MG63 (cell line): ENCODE measurements at regions not wholly inside any gene's neighbourhood (a gene's known extent, or its start where the extent isn't known, plus 50 kb on each side); places are given as distances from the start of the nearest gene placed in this dataset.
"Not testable (repeated sequence)": the region's sequence is repeated elsewhere in the genome, so short reads cannot be mapped to it uniquely, and the experiment has no call there.

Experiments
- DNase-seq: peaks from one replicate; pipeline ENCODE4 v3.0.0-alpha.2; 2020
- H3K27me3 ChIP-seq: fragments of 250-450 bp; sonication (Bioruptor Pico); 2 replicates; pipeline ENCODE4 v1.5.1; 2020; ENCODE audit warnings: mild to moderate bottlenecking, moderate library complexity
- H3K36me3 ChIP-seq: fragments of 250-450 bp; sonication (Bioruptor Pico); 2 replicates; pipeline ENCODE4 v1.5.1; 2020; ENCODE audit warnings: mild to moderate bottlenecking, moderate library complexity
- H3K4me3 ChIP-seq: fragments of 250-450 bp; sonication (Bioruptor Pico); 2 replicates; pipeline ENCODE4 v1.5.1; 2020; ENCODE audit warnings: mild to moderate bottlenecking, moderate library complexity
- H3K9me3 ChIP-seq: fragments of 250-450 bp; sonication (Bioruptor Pico); 2 replicates; pipeline ENCODE4 v1.5.1; 2020; ENCODE audit warnings: mild to moderate bottlenecking, moderate library complexity

- Histone ChIP-seq H3K9me3 (no peaks in the 10 kb centered on the region), H3K36me3 (no peaks in the 10 kb centered on the region), H3K27me3 (no peaks in the 10 kb centered on the region), H3K4me3 (no peak overlapping the region)
- DNase-seq, result no peak
These were observed 294.3 kb upstream of the IGFBP7 start for GRCh38 chr4:57404483-57404882.

- Histone ChIP-seq H3K27me3 (no peaks in the 10 kb centered on the region), H3K36me3 (no peaks in the 10 kb centered on the region), H3K9me3 (no peaks in the 10 kb centered on the region), H3K4me3 (no peak overlapping the region)
- no peak for DNase-seq
These were observed 293.4 kb upstream of the IGFBP7 start for GRCh38 chr4:57403591-57403990.

- DNase-seq, result no peak
- H3K27me3 ChIP-seq, result no peaks in the 10 kb centered on the region
- H3K4me3 ChIP-seq, result no peak overlapping the region
- H3K9me3 ChIP-seq, result no peaks in the 10 kb centered on the region
- H3K36me3 ChIP-seq, result no peaks in the 10 kb centered on the region
These were observed 291.4 kb upstream of the IGFBP7 start for GRCh38 chr4:57401586-57401985.

- H3K36me3 ChIP-seq, result no peaks in the 10 kb centered on the region
- no peaks in the 10 kb centered on the region for H3K9me3 ChIP-seq
- H3K4me3 ChIP-seq, result no peak overlapping the region
- no peaks in the 10 kb centered on the region for H3K27me3 ChIP-seq
- DNase-seq, result no peak
These were observed 268.6 kb upstream of the IGFBP7 start for GRCh38 chr4:57378766-57379165.

GRCh38 chr4:57374866-57375595, 264.8 kb upstream of the IGFBP7 start:
- no peak for DNase-seq

GRCh38 chr4:57373991-57374390, 263.8 kb upstream of the IGFBP7 start:
- Histone ChIP-seq H3K27me3 (no peaks in the 10 kb centered on the region), H3K36me3 (no peaks in the 10 kb centered on the region), H3K9me3 (no peaks in the 10 kb centered on the region), H3K4me3 (no peak overlapping the region)
- no peak for DNase-seq

More at GRCh38 chr4:57374866-57375595, 264.8 kb upstream of the IGFBP7 start:
- no peak overlapping the region for H3K4me3 ChIP-seq
- no peaks in the 10 kb centered on the region for H3K36me3 ChIP-seq
- no peaks in the 10 kb centered on the region for H3K9me3 ChIP-seq
- no peaks in the 10 kb centered on the region for H3K27me3 ChIP-seq

GRCh38 chr4:57371671-57372070, 261.5 kb upstream of the IGFBP7 start:
- no peaks in the 10 kb centered on the region for H3K27me3 ChIP-seq
- no peaks in the 10 kb centered on the region for H3K9me3 ChIP-seq
- no peaks in the 10 kb centered on the region for H3K36me3 ChIP-seq
- H3K4me3 ChIP-seq, result no peak overlapping the region
- DNase-seq, result no peak

- no peaks in the 10 kb centered on the region for H3K27me3 ChIP-seq
- H3K36me3 ChIP-seq, result no peaks in the 10 kb centered on the region
- no peaks in the 10 kb centered on the region for H3K9me3 ChIP-seq
- no peak overlapping the region for H3K4me3 ChIP-seq
- DNase-seq, result no peak
These were observed 260.5 kb upstream of the IGFBP7 start for GRCh38 chr4:57370691-57371090.

GRCh38 chr4:57369446-57369845, 259.3 kb upstream of the IGFBP7 start:
- Histone ChIP-seq H3K36me3 (no peaks in the 10 kb centered on the region), H3K4me3 (no peak overlapping the region), H3K27me3 (no peaks in the 10 kb centered on the region), H3K9me3 (no peaks in the 10 kb centered on the region)
- no peak for DNase-seq

GRCh38 chr4:57364255-57364654, 254.1 kb upstream of the IGFBP7 start:
- no peak overlapping the region for H3K4me3 ChIP-seq
- DNase-seq, result no peak
- H3K36me3 ChIP-seq, result no peaks in the 10 kb centered on the region
- H3K27me3 ChIP-seq, result no peaks in the 10 kb centered on the region
- no peaks in the 10 kb centered on the region for H3K9me3 ChIP-seq

GRCh38 chr4:57363346-57363745, 253.2 kb upstream of the IGFBP7 start:
- Histone ChIP-seq H3K27me3 (no peaks in the 10 kb centered on the region), H3K4me3 (no peak overlapping the region), H3K9me3 (no peaks in the 10 kb centered on the region), H3K36me3 (no peaks in the 10 kb centered on the region)
- DNase-seq, result no peak

GRCh38 chr4:57360681-57361080, 250.5 kb upstream of the IGFBP7 start:
- Histone ChIP-seq H3K27me3 (no peaks in the 10 kb centered on the region), H3K4me3 (no peak overlapping the region), H3K9me3 (no peaks in the 10 kb centered on the region), H3K36me3 (no peaks in the 10 kb centered on the region)
- DNase-seq, result no peak

- Histone ChIP-seq H3K4me3 (no peak overlapping the region), H3K36me3 (no peaks in the 10 kb centered on the region), H3K9me3 (no peaks in the 10 kb centered on the region), H3K27me3 (no peaks in the 10 kb centered on the region)
- no peak for DNase-seq
These were observed 245.0 kb upstream of the IGFBP7 start for GRCh38 chr4:57355101-57355665.

- H3K4me3 ChIP-seq, result no peak overlapping the region
- no peaks in the 10 kb centered on the region for H3K27me3 ChIP-seq
- no peaks in the 10 kb centered on the region for H3K36me3 ChIP-seq
- H3K9me3 ChIP-seq, result no peaks in the 10 kb centered on the region
- no peak for DNase-seq
These were observed 241.5 kb upstream of the IGFBP7 start for GRCh38 chr4:57351731-57352130.

- no peak overlapping the region for H3K4me3 ChIP-seq
- H3K36me3 ChIP-seq, result no peaks in the 10 kb centered on the region
- no peaks in the 10 kb centered on the region for H3K9me3 ChIP-seq
- no peak for DNase-seq
- no peaks in the 10 kb centered on the region for H3K27me3 ChIP-seq
These were observed 234.1 kb upstream of the IGFBP7 start for GRCh38 chr4:57344296-57344695.

GRCh38 chr4:57342411-57342810, 232.2 kb upstream of the IGFBP7 start:
- no peaks in the 10 kb centered on the region for H3K36me3 ChIP-seq
- H3K9me3 ChIP-seq, result no peaks in the 10 kb centered on the region
- H3K4me3 ChIP-seq, result no peak overlapping the region
- no peak for DNase-seq
- no peaks in the 10 kb centered on the region for H3K27me3 ChIP-seq

GRCh38 chr4:57338861-57339260, 228.7 kb upstream of the IGFBP7 start:
- not testable (repeated sequence) for H3K36me3 ChIP-seq, H3K4me3 ChIP-seq

GRCh38 chr4:57333684-57334083, 223.5 kb upstream of the IGFBP7 start:
- Histone ChIP-seq H3K4me3 (no peak overlapping the region), H3K9me3 (no peaks in the 10 kb centered on the region), H3K36me3 (no peaks in the 10 kb centered on the region), H3K27me3 (no peaks in the 10 kb centered on the region)
- no peak for DNase-seq

More at GRCh38 chr4:57338861-57339260, 228.7 kb upstream of the IGFBP7 start:
- H3K27me3 ChIP-seq, DNase-seq, H3K9me3 ChIP-seq: not testable (repeated sequence)
